ENCODE measurements at regions not wholly inside any gene's neighbourhood (a gene's known extent, or its start where the extent isn't known, plus 50 kb on each side); places are given as distances from the start of the nearest gene placed in this dataset.

GRCh38 chr5:124372457-124372856 lies 374.0 kb downstream of the ZNF608 start:
- no peak for TF ChIP-seq ZC3H4 (CRISPR knock-in tag; IDR thresholded peaks at IDR 0.05; ENCODE audit: borderline replicate concordance)
- no peak for TF ChIP-seq CTCF (IDR thresholded peaks at IDR 0.05 in 2 of 3, conservative IDR thresholded peaks at IDR 0.05 in 1 of 3; ENCODE audit: insufficient read depth in 2 of 3, low read depth in 1 of 3, low read length in 3 of 3)
- TF ChIP-seq CREM (IDR thresholded peaks at IDR 0.05; ENCODE audit: low read depth) = no peak
- TF ChIP-seq SUPT5H (IDR thresholded peaks at IDR 0.05) = no peak
- TF ChIP-seq NFYB (IDR thresholded peaks at IDR 0.05; ENCODE audit: extremely low read depth, insufficient read length) = no peak
- TF ChIP-seq ZNF780A (CRISPR knock-in tag; IDR thresholded peaks at IDR 0.05) = no peak
- TF ChIP-seq GABPB1 (CRISPR knock-in tag; IDR thresholded peaks at IDR 0.05) = no peak
- TF ChIP-seq NRF1 (conservative IDR thresholded peaks at IDR 0.05 in 1 of 2, IDR thresholded peaks at IDR 0.05 in 1 of 2) = no peak
- TF ChIP-seq ZNF274 (IDR thresholded peaks at IDR 0.05; ENCODE audit: borderline replicate concordance, low read depth, low read length) = no peak
- no peak for TF ChIP-seq ARID1B (IDR thresholded peaks at IDR 0.05)
- TF ChIP-seq ZNF778 (CRISPR knock-in tag; IDR thresholded peaks at IDR 0.05) = no peak

Measured in K562 (cell line).